ENCODE measurements at regions not wholly inside any gene's neighbourhood (a gene's known extent, or its start where the extent isn't known, plus 50 kb on each side); places are given as distances from the start of the nearest gene placed in this dataset.

GRCh38 chr17:13702266-13702665, 100.5 kb upstream of the HS3ST3A1 start:
- TF ChIP-seq CTCF (IDR thresholded peaks at IDR 0.05 in 8 of 11, conservative IDR thresholded peaks at IDR 0.05 in 3 of 11) = no peak
- no peak for TF ChIP-seq POLR2AphosphoS5 (IDR thresholded peaks at IDR 0.05)
- no peak for TF ChIP-seq POLR2A (IDR thresholded peaks at IDR 0.05)
